Tibial nerve (tissue), 4 donors: ENCODE measurements at regions not wholly inside any gene's neighbourhood (a gene's known extent, or its start where the extent isn't known, plus 50 kb on each side); places are given as distances from the start of the nearest gene placed in this dataset.

Source experiments
- CTCF ChIP-seq, 5 experiments: fragments of 200-600 bp in 3 of 5; fragments of 450-650 bp in 2 of 5; sonication (generic) in 3 of 5; IDR thresholded peaks; one replicate each; pipeline ENCODE4 v1.5.1; 2016 to 2019; ENCODE audit warnings: antibody characterized with exemption in 5 of 5, mild to moderate bottlenecking in 3 of 5, moderate library complexity in 2 of 5
- EP300 ChIP-seq, 2 donors: sonication (generic); formaldehyde crosslinking; IDR thresholded peaks; one replicate each; pipeline ENCODE4 v1.6.1; 2017; ENCODE audit warnings: antibody characterized with exemption in 2 of 2, mild to moderate bottlenecking in 1 of 2

- TF ChIP-seq CTCF (IDR thresholded peaks at IDR 0.05), result no peak
- no peak for TF ChIP-seq EP300 (IDR thresholded peaks at IDR 0.05)
Observed at GRCh38 chr1:221344693-221345092, 397.2 kb downstream of the DUSP10 start.
